ENCODE measurements at regions not wholly inside any gene's neighbourhood (a gene's known extent, or its start where the extent isn't known, plus 50 kb on each side); places are given as distances from the start of the nearest gene placed in this dataset.

GRCh38 chr1:226491093-226491850 is 57.3 kb upstream of the STUM start:
- DNase-seq = no peak

GRCh38 chr1:226492426-226493137 is 56.0 kb upstream of the STUM start:
- DNase-seq = no peak

- no peak for DNase-seq
These were observed 54.4 kb upstream of the STUM start for GRCh38 chr1:226494092-226494609.

GRCh38 chr1:226495716-226496115 is 52.8 kb upstream of the STUM start:
- DNase-seq = no peak

GRCh38 chr1:226496453-226497015 is 52.0 kb upstream of the STUM start:
- no peak for DNase-seq

- no peak for DNase-seq
These were observed 51.2 kb upstream of the STUM start for GRCh38 chr1:226497276-226497833.

- no peak for DNase-seq
These were observed 50.4 kb upstream of the STUM start for GRCh38 chr1:226497991-226498639.

- DNase-seq = no peak
These were observed 49.9 kb upstream of the STUM start for GRCh38 chr1:226498640-226499008.

Data from OCI-M1 (cell line).